SK-N-SH (cell line): ENCODE measurements at regions not wholly inside any gene's neighbourhood (a gene's known extent, or its start where the extent isn't known, plus 50 kb on each side); places are given as distances from the start of the nearest gene placed in this dataset.

ENCODE experiments used
- CTCF ChIA-PET: fragments of 300-600, 350-600 bp; formaldehyde crosslinking; extraction: SDS; loops from one replicate; lab custom pipeline; 2021; lab: Yijun Ruan, JAX
- POLR2A ChIA-PET: fragments of 350-600 bp; sonication (Branson Sonifier 250); formaldehyde crosslinking; extraction: SDS; loops from one replicate; lab custom pipeline; 2020; ENCODE audit warnings: antibody characterized with exemption, inconsistent platforms; lab: Yijun Ruan, JAX
- DNase-seq: peaks from one replicate; pipeline ENCODE4 v3.0.0; 2012
- H2AFZ ChIP-seq: fragments of 200-600 bp; sonication (generic); 2 replicates; pipeline ENCODE4 v1.8.1; 2016; ENCODE audit warnings: antibody characterized with exemption, mild to moderate bottlenecking, low read depth
- H3F3A ChIP-seq: fragments of 200-600 bp; sonication (generic); replicated peaks from 2 replicates; pipeline ENCODE3; 2016; ENCODE audit warnings: antibody characterized with exemption, mild to moderate bottlenecking; ENCODE audit not compliant: insufficient read depth
- H3K27ac ChIP-seq, 2 experiments: fragments of 200-500 bp in 1 of 2; fragments of 200-600 bp in 1 of 2; sonication (Bioruptor generic) in 1 of 2; sonication (generic), shearing (Covaris generic) in 1 of 2; 2 replicates each; pipeline versions ENCODE4 v1.5.1 to v1.6.1; 2014 to 2016; ENCODE audit warnings: low read depth in 2 of 2, inconsistent platforms in 1 of 2, low read length in 1 of 2, mild to moderate bottlenecking in 1 of 2, mixed read lengths in 1 of 2
- H3K27me3 ChIP-seq: fragments of 200-600 bp; sonication (generic), shearing (Covaris generic); 2 replicates; pipeline ENCODE4 v1.6.1; 2016; ENCODE audit warnings: mixed run types; ENCODE audit not compliant: insufficient read depth
- H3K36me3 ChIP-seq, 2 experiments: fragments of 200-500 bp in 1 of 2; fragments of 200-600 bp in 1 of 2; sonication (Bioruptor generic) in 1 of 2; sonication (generic) in 1 of 2; replicated peaks in 1 of 2; 2 replicates each; pipeline versions ENCODE3 to v1.5.1; 2014 to 2016; ENCODE audit warnings: low read length in 1 of 2, mild to moderate bottlenecking in 1 of 2; ENCODE audit not compliant: insufficient read depth in 2 of 2, control insufficient read depth in 1 of 2
- H3K4me1 ChIP-seq, 2 experiments: fragments of 200-500 bp in 1 of 2; fragments of 200-600 bp in 1 of 2; sonication (Bioruptor generic) in 1 of 2; sonication (generic), shearing (Covaris generic) in 1 of 2; 2 replicates each; pipeline versions ENCODE4 v1.5.1 to v1.6.1; 2014 to 2016; ENCODE audit warnings: low read depth in 1 of 2, low read length in 1 of 2, mixed run types in 1 of 2; ENCODE audit not compliant: insufficient read depth in 2 of 2, control insufficient read depth in 1 of 2
- H3K4me2 ChIP-seq: fragments of 200-600 bp; sonication (generic), shearing (Covaris generic); 2 replicates; pipeline ENCODE4 v1.6.1; 2017; ENCODE audit warnings: mixed run types
- H3K4me3 ChIP-seq, 2 experiments: fragments of 200-500 bp in 1 of 2; fragments of 200-600 bp in 1 of 2; sonication (Bioruptor generic) in 1 of 2; sonication (generic), shearing (Covaris generic) in 1 of 2; 2 replicates each; pipeline versions ENCODE4 v1.5.1 to v1.8.1; 2014 to 2016; ENCODE audit warnings: low read depth in 2 of 2, inconsistent platforms in 1 of 2, low read length in 1 of 2, mild to moderate bottlenecking in 1 of 2, mixed read lengths in 1 of 2, moderate library complexity in 1 of 2
- H3K79me2 ChIP-seq: fragments of 200-600 bp; sonication (generic); 2 replicates; pipeline ENCODE4 v1.8.1; 2017; ENCODE audit warnings: mild to moderate bottlenecking; ENCODE audit not compliant: insufficient read depth
- H3K9ac ChIP-seq: fragments of 200-600 bp; sonication (generic); 2 replicates; pipeline ENCODE4 v1.6.1; 2017; ENCODE audit warnings: mixed run types
- H3K9me2 ChIP-seq: fragments of 200-600 bp; sonication (generic); 2 replicates; pipeline ENCODE4 v1.6.1; 2017; ENCODE audit warnings: mixed run types
- H3K9me3 ChIP-seq: fragments of 200-600 bp; sonication (generic); 2 replicates; pipeline ENCODE4 v1.6.1; 2017; ENCODE audit warnings: mixed run types, mild to moderate bottlenecking, moderate library complexity
- H4K20me1 ChIP-seq: fragments of 200-600 bp; sonication (generic); 2 replicates; pipeline ENCODE4 v1.6.1; 2017; ENCODE audit warnings: mild to moderate bottlenecking, mixed run types; ENCODE audit not compliant: insufficient read depth
- ELF1 ChIP-seq: IDR thresholded peaks from 2 replicates; pipeline ENCODE4 v1.4.0; 2012
- EP300 ChIP-seq, 2 experiments: IDR thresholded peaks; 2 replicates each; pipeline versions ENCODE4 v1.4.0 to v1.6.1; 2012; ENCODE audit warnings: borderline replicate concordance in 1 of 2, low read depth in 1 of 2, low read length in 1 of 2
- FOXM1 ChIP-seq: IDR thresholded peaks from 2 replicates; pipeline ENCODE4 v1.4.0; 2012; ENCODE audit warnings: low read depth, mild to moderate bottlenecking
- JUND ChIP-seq: IDR thresholded peaks from 2 replicates; pipeline ENCODE4 v1.4.0; 2012
- MXI1 ChIP-seq: IDR thresholded peaks from 2 replicates; pipeline ENCODE4 v1.6.1; 2012; ENCODE audit warnings: mild to moderate bottlenecking, low read depth, low read length, improper control_type of control experiment
- NFIC ChIP-seq: IDR thresholded peaks from 2 replicates; pipeline ENCODE4 v1.4.0; 2012; ENCODE audit warnings: borderline replicate concordance
- NRF1 ChIP-seq: IDR thresholded peaks from 2 replicates; pipeline ENCODE4 v1.6.1; 2012; ENCODE audit warnings: low read depth, mild to moderate bottlenecking, low read length
- PBX3 ChIP-seq: IDR thresholded peaks from 2 replicates; pipeline ENCODE4; 2012
- RCOR1 ChIP-seq: fragments of 150-350 bp; IDR thresholded peaks from 2 replicates; pipeline ENCODE4 v1.6.1; 2017; ENCODE audit warnings: antibody characterized with exemption, low read length
- RXRA ChIP-seq: IDR thresholded peaks from 2 replicates; pipeline ENCODE4 v1.4.0; 2012; ENCODE audit warnings: low read depth, mild to moderate bottlenecking, borderline replicate concordance
- TCF12 ChIP-seq: IDR thresholded peaks from 2 replicates; pipeline ENCODE4 v1.4.0; 2012
- YY1 ChIP-seq: IDR thresholded peaks from 2 replicates; pipeline ENCODE4 v1.4.0; 2012; ENCODE audit warnings: low read depth, mild to moderate bottlenecking
- WGBS: methylation state at CpG from one replicate; pipeline ENCODE4 v1.1.6; 2017; ENCODE audit warnings: low lambda C conversion rate; 5-methylcytosine and 5-hydroxymethylcytosine counted together
- TF ChIP-seq, protein P1 (sequence below): IDR thresholded peaks from 2 replicates; pipeline ENCODE4 v1.4.0; 2012; ENCODE audit warnings: low read depth, borderline replicate concordance
- TF ChIP-seq, protein P2 (sequence below): IDR thresholded peaks from 2 replicates; pipeline ENCODE4 v1.6.1; 2012; ENCODE audit warnings: mild to moderate bottlenecking, low read depth, low read length, moderate library complexity

DNA sequence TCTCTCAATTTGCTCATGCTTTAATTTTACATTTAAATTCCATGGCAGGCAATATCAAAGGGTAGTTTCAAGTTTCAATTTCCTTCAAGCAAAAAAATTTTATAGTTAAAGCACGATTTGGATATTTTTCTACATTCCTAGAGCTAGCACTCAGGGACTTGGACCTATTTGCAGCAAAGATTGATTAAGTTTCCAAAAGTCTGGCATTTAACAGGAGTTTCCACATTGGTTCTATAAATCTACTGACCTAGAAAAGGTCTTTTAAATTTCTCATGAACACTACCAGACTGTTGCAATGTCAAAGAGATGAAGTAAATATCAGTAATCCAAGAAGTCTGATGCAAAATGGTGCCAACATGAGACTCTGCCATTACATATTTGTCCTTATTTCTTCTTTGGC lies 253.7 kb upstream of the LINC00305 start:
- Histone ChIP-seq H3F3A (no peaks in the 10 kb centered on the region), H3K36me3 (no peaks in the 10 kb centered on the region), H3K79me2 (no peaks in the 10 kb centered on the region), H4K20me1 (no peaks in the 10 kb centered on the region), H3K9ac (no peak overlapping the region), H3K4me1 (no peaks in the 10 kb centered on the region), H3K4me2 (no peak overlapping the region), H2AFZ (no peak overlapping the region), H3K27ac (no peak overlapping the region), H3K9me2 (no peaks in the 10 kb centered on the region), H3K27me3 (no peaks in the 10 kb centered on the region), H3K4me3 (no peak overlapping the region), H3K9me3 (no peaks in the 10 kb centered on the region)
- CTCF ChIA-PET: no interaction called here
- no peak for TF ChIP-seq NFIC
- TF ChIP-seq YY1: no peak
- TF ChIP-seq, protein P1, sequence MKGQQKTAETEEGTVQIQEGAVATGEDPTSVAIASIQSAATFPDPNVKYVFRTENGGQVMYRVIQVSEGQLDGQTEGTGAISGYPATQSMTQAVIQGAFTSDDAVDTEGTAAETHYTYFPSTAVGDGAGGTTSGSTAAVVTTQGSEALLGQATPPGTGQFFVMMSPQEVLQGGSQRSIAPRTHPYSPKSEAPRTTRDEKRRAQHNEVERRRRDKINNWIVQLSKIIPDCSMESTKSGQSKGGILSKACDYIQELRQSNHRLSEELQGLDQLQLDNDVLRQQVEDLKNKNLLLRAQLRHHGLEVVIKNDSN: no peak
- no peak for TF ChIP-seq PBX3
- TF ChIP-seq ELF1: no peak
- TF ChIP-seq RCOR1: no peak
- TF ChIP-seq NRF1: no peak
- TF ChIP-seq JUND: no peak
- TF ChIP-seq TCF12: no peak
- no peak for TF ChIP-seq RXRA
- TF ChIP-seq EP300 (IDR thresholded peaks at IDR 0.05; ENCODE audit: borderline replicate concordance in 1 of 2, low read depth in 1 of 2, low read length in 1 of 2): no peak
- TF ChIP-seq, protein P2, sequence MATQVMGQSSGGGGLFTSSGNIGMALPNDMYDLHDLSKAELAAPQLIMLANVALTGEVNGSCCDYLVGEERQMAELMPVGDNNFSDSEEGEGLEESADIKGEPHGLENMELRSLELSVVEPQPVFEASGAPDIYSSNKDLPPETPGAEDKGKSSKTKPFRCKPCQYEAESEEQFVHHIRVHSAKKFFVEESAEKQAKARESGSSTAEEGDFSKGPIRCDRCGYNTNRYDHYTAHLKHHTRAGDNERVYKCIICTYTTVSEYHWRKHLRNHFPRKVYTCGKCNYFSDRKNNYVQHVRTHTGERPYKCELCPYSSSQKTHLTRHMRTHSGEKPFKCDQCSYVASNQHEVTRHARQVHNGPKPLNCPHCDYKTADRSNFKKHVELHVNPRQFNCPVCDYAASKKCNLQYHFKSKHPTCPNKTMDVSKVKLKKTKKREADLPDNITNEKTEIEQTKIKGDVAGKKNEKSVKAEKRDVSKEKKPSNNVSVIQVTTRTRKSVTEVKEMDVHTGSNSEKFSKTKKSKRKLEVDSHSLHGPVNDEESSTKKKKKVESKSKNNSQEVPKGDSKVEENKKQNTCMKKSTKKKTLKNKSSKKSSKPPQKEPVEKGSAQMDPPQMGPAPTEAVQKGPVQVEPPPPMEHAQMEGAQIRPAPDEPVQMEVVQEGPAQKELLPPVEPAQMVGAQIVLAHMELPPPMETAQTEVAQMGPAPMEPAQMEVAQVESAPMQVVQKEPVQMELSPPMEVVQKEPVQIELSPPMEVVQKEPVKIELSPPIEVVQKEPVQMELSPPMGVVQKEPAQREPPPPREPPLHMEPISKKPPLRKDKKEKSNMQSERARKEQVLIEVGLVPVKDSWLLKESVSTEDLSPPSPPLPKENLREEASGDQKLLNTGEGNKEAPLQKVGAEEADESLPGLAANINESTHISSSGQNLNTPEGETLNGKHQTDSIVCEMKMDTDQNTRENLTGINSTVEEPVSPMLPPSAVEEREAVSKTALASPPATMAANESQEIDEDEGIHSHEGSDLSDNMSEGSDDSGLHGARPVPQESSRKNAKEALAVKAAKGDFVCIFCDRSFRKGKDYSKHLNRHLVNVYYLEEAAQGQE: no peak
- TF ChIP-seq FOXM1: no peak
- TF ChIP-seq MXI1: no peak
- 5% methylated on average over 1 of the region's 1 CpG for WGBS
- no peak for DNase-seq
- POLR2A ChIA-PET: no interaction called here
